ENCODE measurements at regions not wholly inside any gene's neighbourhood (a gene's known extent, or its start where the extent isn't known, plus 50 kb on each side); places are given as distances from the start of the nearest gene placed in this dataset.

DNA sequence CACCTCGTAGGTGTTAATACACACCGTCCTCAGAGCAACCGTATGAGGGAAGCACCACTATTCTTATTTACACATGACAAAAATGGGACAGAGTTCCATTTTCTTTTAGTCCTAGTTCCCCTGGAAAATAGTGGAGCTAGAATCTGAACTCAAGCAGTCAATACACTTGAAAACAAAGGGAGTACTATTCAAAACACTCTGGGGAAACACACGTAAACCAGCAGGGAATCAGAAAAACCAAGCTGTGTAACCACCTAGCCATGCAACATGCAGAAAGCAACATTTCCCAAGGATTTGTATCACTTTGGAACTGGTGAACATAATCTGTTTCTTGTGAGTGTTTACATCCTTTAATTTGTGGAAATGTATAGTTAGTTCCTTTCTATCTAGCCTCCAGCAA, 208.2 kb downstream of the UBE2E3 start:
- Mint-ChIP-seq H3K27ac (peak overlapping the region in 2 of 10 donors; percentile 35 to 66), H3K27me3 (no peaks in the 10 kb centered on the region), H3K36me3 (peaks cover 0 to 18% (median 13%) of the 10 kb centered on the region in 3 donors), H3K9me3 (peaks cover 0 to 9% (median 0%) of the 10 kb centered on the region in 9 donors), H3K4me3 (peak overlapping the region in 1 of 10 donors; percentile 20), H3K4me1 (peaks cover 15 to 52% (median 48%) of the 10 kb centered on the region in 4 donors)
- POLR2A ChIA-PET, result interaction anchor here (2.6 kb wide), 1 partner anchor 10 kb away, joined by 7 read pairs; no protein-coding TSS in a partner anchor
- DNase-seq (no peak), ATAC-seq (no peak)

DNA sequence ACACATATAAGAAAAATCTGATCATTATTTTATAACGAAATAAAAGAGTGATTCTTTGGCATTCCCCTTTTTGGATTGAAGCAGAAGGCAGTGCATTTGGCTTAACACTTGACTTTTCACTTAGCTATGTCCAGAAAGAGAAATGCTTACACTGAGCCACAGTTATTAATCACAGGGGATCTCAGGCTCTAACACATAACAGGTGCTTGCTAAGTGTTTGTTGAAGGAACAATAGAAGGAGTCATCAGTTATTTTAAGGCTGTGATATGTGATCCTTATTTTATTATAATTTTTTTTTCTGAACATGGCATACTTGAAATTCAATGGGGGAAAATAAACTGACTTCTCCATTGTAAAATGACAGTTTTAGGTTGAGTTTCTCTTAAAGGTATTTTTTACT, 209.5 kb downstream of the UBE2E3 start:
- H3K4me3 Mint-ChIP-seq, result no peak overlapping the region
- peaks cover 0 to 13% (median 0%) of the 10 kb centered on the region in 9 donors for H3K9me3 Mint-ChIP-seq
- H3K27me3 Mint-ChIP-seq, result no peaks in the 10 kb centered on the region
- no peak for ATAC-seq
- H3K27ac Mint-ChIP-seq, result no peak overlapping the region
- POLR2A ChIA-PET, result interaction anchor here (1.1 to 2.6 kb wide), 3 partner anchors 9 to 11 kb away, joined by 4 to 7 read pairs (median 4); no protein-coding TSS in a partner anchor
- DNase-seq, result no peak
- peaks cover 14 to 45% (median 39%) of the 10 kb centered on the region in 4 donors for H3K4me1 Mint-ChIP-seq
- peaks cover 0 to 22% (median 13%) of the 10 kb centered on the region in 3 donors for H3K36me3 Mint-ChIP-seq

- Mint-ChIP-seq H3K36me3 (peaks cover 0 to 20% (median 12%) of the 10 kb centered on the region in 3 donors), H3K9me3 (peaks cover 0 to 13% (median 0%) of the 10 kb centered on the region in 9 donors), H3K27me3 (no peaks in the 10 kb centered on the region), H3K27ac (peak overlapping the region in 1 of 10 donors; percentile 0), H3K4me1 (peaks cover 10 to 40% (median 34%) of the 10 kb centered on the region in 4 donors), H3K4me3 (peak overlapping the region in 4 of 10 donors; percentile 4 to 42 (median 16))
- POLR2A ChIA-PET, result interaction anchor here (1.1 to 2.6 kb wide), 3 partner anchors 8 to 12 kb away, joined by 4 to 7 read pairs (median 4); no protein-coding TSS in a partner anchor
- ATAC-seq, result no peak
- no peak for DNase-seq
Measured at GRCh38 chr2:181190711-181191110, 210.3 kb downstream of the UBE2E3 start.

DNA sequence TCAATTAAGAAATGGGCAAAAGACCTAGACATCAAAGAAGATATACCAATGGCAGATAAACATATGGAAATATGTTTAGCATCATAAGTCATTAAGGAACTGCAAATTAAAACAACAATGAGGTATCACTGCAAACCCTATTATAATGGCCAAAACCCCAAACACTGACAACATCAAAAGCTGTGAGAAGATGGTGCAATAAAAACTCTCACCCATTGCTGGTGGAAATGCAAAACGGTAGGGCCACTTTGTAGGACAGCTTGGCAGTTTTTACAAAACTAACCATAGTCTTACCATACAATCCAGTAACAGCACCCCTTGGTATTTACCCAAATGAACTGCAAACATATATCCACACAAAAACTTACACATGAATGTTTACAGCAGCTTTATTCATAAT, 213.1 kb downstream of the UBE2E3 start:
- POLR2A ChIA-PET, result interaction anchor here (2.4 to 2.5 kb wide), 2 partner anchors 8 to 264 kb away, joined by 9 to 11 read pairs; partner anchors contain the start of gene ITGA4

GRCh38 chr2:181196401-181196800, 216.0 kb downstream of the UBE2E3 start:
- DNase-seq (no peak), ATAC-seq (no peak)
- POLR2A ChIA-PET, result interaction anchor here (0.9 kb wide), 1 partner anchor 11 kb away, joined by 3 read pairs; no protein-coding TSS in a partner anchor
- Mint-ChIP-seq H3K9me3 (peaks cover 0 to 20% (median 10%) of the 10 kb centered on the region in 9 donors), H3K36me3 (peaks cover 0 to 37% (median 22%) of the 10 kb centered on the region in 3 donors), H3K4me1 (peaks cover 21 to 49% (median 47%) of the 10 kb centered on the region in 4 donors), H3K4me3 (peak overlapping the region in 4 of 10 donors; percentile 30 to 44 (median 35)), H3K27ac (peak overlapping the region in 9 of 10 donors; percentile 3 to 87 (median 52)), H3K27me3 (no peaks in the 10 kb centered on the region)

More for the DNA sequence above, 213.1 kb downstream of the UBE2E3 start:
- Mint-ChIP-seq H3K4me1 (peaks cover 16 to 56% (median 50%) of the 10 kb centered on the region in 4 donors), H3K27me3 (no peaks in the 10 kb centered on the region), H3K9me3 (peaks cover 0 to 14% (median 5%) of the 10 kb centered on the region in 9 donors), H3K27ac (peak overlapping the region in 4 of 10 donors; percentile 4 to 39 (median 18)), H3K4me3 (peak overlapping the region in 1 of 10 donors; percentile 28), H3K36me3 (peaks cover 0 to 19% (median 13%) of the 10 kb centered on the region in 3 donors)
- DNase-seq (no peak), ATAC-seq (no peak)

DNA sequence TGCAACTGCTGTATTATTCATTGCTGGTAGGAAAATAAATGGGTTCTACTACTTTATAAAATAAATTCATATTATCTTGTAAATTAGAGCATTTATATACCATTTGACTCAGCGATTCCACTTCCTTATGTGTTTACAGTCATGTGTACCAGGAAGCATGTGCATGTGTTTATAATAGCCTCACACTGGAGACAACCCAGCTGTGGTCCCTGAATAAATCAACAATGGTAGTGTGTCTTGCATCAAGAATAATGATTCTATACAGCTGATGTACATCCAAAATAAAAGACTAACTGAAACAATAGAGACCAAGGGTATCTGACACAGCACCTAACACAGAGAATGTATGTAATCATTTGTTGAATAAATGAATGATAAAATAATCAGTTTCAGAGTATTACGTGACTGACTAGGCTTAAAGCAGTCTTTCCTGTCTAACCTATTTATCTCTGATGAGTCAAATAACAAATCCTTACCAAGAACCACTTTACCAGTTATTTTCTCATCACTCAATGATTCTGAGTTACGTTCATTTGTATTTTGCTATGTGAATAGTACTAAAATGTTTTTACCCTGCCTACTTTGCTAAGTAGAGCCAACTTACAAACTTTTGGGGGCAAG, 216.8 kb downstream of the UBE2E3 start:
- ATAC-seq, result no peak

GRCh38 chr2:181198183-181198864, 217.9 kb downstream of the UBE2E3 start:
- peak in 3 of 10 donors; percentile 19 to 52 (median 43) for DNase-seq
- POLR2A ChIA-PET, result interaction anchor here (1.1 to 1.8 kb wide), 5 partner anchors 9 to 259 kb away, joined by 3 to 7 read pairs (median 4); partner anchors contain the start of gene ITGA4
- H3K36me3 Mint-ChIP-seq, result peaks cover 0 to 48% (median 20%) of the 10 kb centered on the region in 3 donors
- H3K9me3 Mint-ChIP-seq, result peaks cover 0 to 22% (median 11%) of the 10 kb centered on the region in 9 donors
- no peaks in the 10 kb centered on the region for H3K27me3 Mint-ChIP-seq
- H3K4me1 Mint-ChIP-seq, result peaks cover 28 to 54% (median 50%) of the 10 kb centered on the region in 4 donors
- H3K27ac Mint-ChIP-seq, result peak overlapping the region; percentile 11 to 95 (median 82)
- peak; percentile 77 to 85 for ATAC-seq
- peak overlapping the region; percentile 10 to 71 (median 54) for H3K4me3 Mint-ChIP-seq

More for the DNA sequence above, 216.8 kb downstream of the UBE2E3 start:
- Mint-ChIP-seq H3K4me1 (peaks cover 27 to 54% (median 49%) of the 10 kb centered on the region in 4 donors), H3K9me3 (peaks cover 0 to 23% (median 11%) of the 10 kb centered on the region in 9 donors), H3K36me3 (peaks cover 0 to 45% (median 25%) of the 10 kb centered on the region in 3 donors), H3K27ac (peak overlapping the region; percentile 11 to 95 (median 79)), H3K4me3 (peak overlapping the region in 6 of 10 donors; percentile 8 to 66 (median 52)), H3K27me3 (no peaks in the 10 kb centered on the region)
- no peak for DNase-seq
- POLR2A ChIA-PET, result interaction anchor here (0.9 to 1.5 kb wide), 2 partner anchors 12 to 260 kb away, joined by 3 to 7 read pairs; partner anchors contain the start of gene ITGA4

- Mint-ChIP-seq H3K4me1 (peaks cover 18 to 31% (median 24%) of the 10 kb centered on the region in 4 donors), H3K9me3 (peaks cover 12 to 51% (median 28%) of the 10 kb centered on the region in 9 donors), H3K4me3 (no peak overlapping the region), H3K27me3 (no peaks in the 10 kb centered on the region), H3K27ac (peak overlapping the region in 1 of 10 donors; percentile 7), H3K36me3 (peaks cover 9 to 81% (median 43%) of the 10 kb centered on the region in 3 donors)
- DNase-seq (no peak), ATAC-seq (no peak)
- POLR2A ChIA-PET, result interaction anchor here (0.6 kb wide), 1 partner anchor 77 kb away, joined by 4 read pairs; no protein-coding TSS in a partner anchor
Measured at GRCh38 chr2:181203412-181203811, 223.0 kb downstream of the UBE2E3 start.

GRCh38 chr2:181203916-181204315, 223.5 kb downstream of the UBE2E3 start:
- Mint-ChIP-seq H3K27ac (peak overlapping the region in 4 of 10 donors; percentile 6 to 40 (median 12)), H3K36me3 (peaks cover 14 to 80% (median 43%) of the 10 kb centered on the region in 3 donors)

GRCh38 chr2:181218401-181218821, 238.0 kb downstream of the UBE2E3 start:
- Mint-ChIP-seq H3K4me3 (no peak overlapping the region), H3K27me3 (no peaks in the 10 kb centered on the region), H3K4me1 (peaks cover 6 to 28% (median 13%) of the 10 kb centered on the region in 4 donors), H3K36me3 (peaks cover 0 to 15% (median 15%) of the 10 kb centered on the region in 3 donors), H3K9me3 (peaks cover 9 to 36% (median 13%) of the 10 kb centered on the region in 9 donors), H3K27ac (peak overlapping the region in 3 of 10 donors; percentile 27 to 71 (median 38))
- POLR2A ChIA-PET, result interaction anchor here (0.6 kb wide), 1 partner anchor 15 kb away, joined by 3 read pairs; no protein-coding TSS in a partner anchor
- ATAC-seq (no peak), DNase-seq (no peak)

More at GRCh38 chr2:181203916-181204315, 223.5 kb downstream of the UBE2E3 start:
- POLR2A ChIA-PET, result interaction anchor here (0.6 kb wide), 1 partner anchor 77 kb away, joined by 4 read pairs; no protein-coding TSS in a partner anchor
- Mint-ChIP-seq H3K4me3 (no peak overlapping the region), H3K9me3 (peaks cover 13 to 56% (median 33%) of the 10 kb centered on the region in 9 donors), H3K4me1 (peaks cover 15 to 26% (median 19%) of the 10 kb centered on the region in 4 donors), H3K27me3 (no peaks in the 10 kb centered on the region)
- DNase-seq, result no peak
- ATAC-seq, result no peak

GRCh38 chr2:181223234-181223633, 234.0 kb upstream of the ITGA4 start:
- Mint-ChIP-seq H3K4me3 (peak overlapping the region in 9 of 10 donors; percentile 39 to 77 (median 72)), H3K9me3 (peaks cover 9 to 40% (median 18%) of the 10 kb centered on the region in 9 donors), H3K4me1 (peaks cover 22 to 49% (median 32%) of the 10 kb centered on the region in 4 donors), H3K27ac (peak overlapping the region; percentile 86 to 94 (median 90)), H3K36me3 (peaks cover 22 to 45% (median 37%) of the 10 kb centered on the region in 3 donors), H3K27me3 (no peaks in the 10 kb centered on the region)
- ATAC-seq (peak; percentile 72 to 76), DNase-seq (peak in 3 of 10 donors; percentile 23 to 52 (median 43))
- POLR2A ChIA-PET, result interaction anchor here (2.5 kb wide), 1 partner anchor 234 kb away, joined by 8 read pairs; the partner anchor contains the start of gene ITGA4

All from naive thymus-derived CD8-positive, alpha-beta T cell (primary cell).